Activated CD4-positive, alpha-beta T cell treated with anti-CD3 and anti-CD28 coated beads for 36 hours (primary cell): ENCODE measurements at regions not wholly inside any gene's neighbourhood (a gene's known extent, or its start where the extent isn't known, plus 50 kb on each side); places are given as distances from the start of the nearest gene placed in this dataset.

Source experiments
- ATAC-seq: fragments of 200-7000 bp; cut with Tn5 transposase; one replicate; pipeline ENCODE4 v1.10.0; 2021; ENCODE audit warnings: mild to moderate bottlenecking, moderate library complexity
- CTCF ChIA-PET: fragments of 350-600 bp; sonication (Branson Sonifier 250); formaldehyde crosslinking; loops from one replicate; lab custom pipeline; 2021; ENCODE audit warnings: antibody characterized with exemption; lab: Charles Lee
- POLR2A ChIA-PET: fragments of 350-600 bp; sonication (Branson Sonifier 250); formaldehyde crosslinking; loops from one replicate; lab custom pipeline; 2021; ENCODE audit warnings: antibody characterized with exemption, inconsistent platforms; lab: Charles Lee
- DNase-seq: peaks from one replicate; pipeline ENCODE4 v3.0.0-alpha.2; 2020
- H3K27ac Mint-ChIP-seq: one replicate; pipeline ENCODE4 v1.8.0; 2021; ENCODE audit warnings: mixed read lengths
- H3K27me3 Mint-ChIP-seq: one replicate; pipeline ENCODE4 v1.8.0; 2021; ENCODE audit warnings: mixed read lengths
- H3K36me3 Mint-ChIP-seq: one replicate; pipeline ENCODE4 v1.8.0; 2021; ENCODE audit warnings: low read depth, mixed read lengths
- H3K4me1 Mint-ChIP-seq: one replicate; pipeline ENCODE4 v1.8.0; 2021; ENCODE audit warnings: mixed read lengths
- H3K4me3 Mint-ChIP-seq: one replicate; pipeline ENCODE4 v1.8.0; 2021; ENCODE audit warnings: mild to moderate bottlenecking, moderate library complexity, mixed read lengths
- H3K9me3 Mint-ChIP-seq: one replicate; pipeline ENCODE4 v1.8.0; 2021; ENCODE audit warnings: low read depth, mixed read lengths
- intact Hi-C, 2 experiments: fragments of 100-400 bp; cut with DNase I in 1 of 2; cut with micrococcal nuclease in 1 of 2; formaldehyde crosslinking; loops; one replicate each; pipeline versions ENCODE4 v1.14.2 to v1.15.1; 2022 to 2024; cut with DNase I, micrococcal nuclease

DNA sequence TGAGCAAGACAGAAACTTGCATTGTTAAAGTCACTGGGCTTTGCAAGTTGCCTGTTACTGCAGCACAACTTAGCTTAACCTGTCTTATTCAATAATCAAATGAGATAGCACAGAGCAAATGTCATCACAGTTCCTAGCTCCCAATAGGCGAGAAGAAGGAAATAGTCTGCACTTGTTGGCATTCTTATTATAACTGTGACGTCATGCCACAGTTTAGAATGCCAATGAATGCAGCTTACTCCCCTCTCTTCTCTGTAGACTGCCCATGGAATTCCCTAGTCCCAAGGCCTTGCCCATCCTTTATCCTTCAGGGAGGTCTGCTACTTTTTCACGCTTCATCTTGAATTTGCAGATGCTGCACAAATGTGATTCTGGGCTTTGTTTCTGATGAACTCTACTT is 1094.9 kb upstream of the AUTS2 start:
- Mint-ChIP-seq H3K9me3 (peaks cover 14% of the 10 kb centered on the region), H3K4me3 (no peak overlapping the region), H3K27me3 (no peaks in the 10 kb centered on the region), H3K27ac (no peak overlapping the region), H3K4me1 (no peaks in the 10 kb centered on the region), H3K36me3 (no peaks in the 10 kb centered on the region)
- no peak for ATAC-seq
- no peak for DNase-seq
- CTCF ChIA-PET, result no interaction called here
- intact Hi-C loops, result no loop called here
- POLR2A ChIA-PET, result no interaction called here

DNA sequence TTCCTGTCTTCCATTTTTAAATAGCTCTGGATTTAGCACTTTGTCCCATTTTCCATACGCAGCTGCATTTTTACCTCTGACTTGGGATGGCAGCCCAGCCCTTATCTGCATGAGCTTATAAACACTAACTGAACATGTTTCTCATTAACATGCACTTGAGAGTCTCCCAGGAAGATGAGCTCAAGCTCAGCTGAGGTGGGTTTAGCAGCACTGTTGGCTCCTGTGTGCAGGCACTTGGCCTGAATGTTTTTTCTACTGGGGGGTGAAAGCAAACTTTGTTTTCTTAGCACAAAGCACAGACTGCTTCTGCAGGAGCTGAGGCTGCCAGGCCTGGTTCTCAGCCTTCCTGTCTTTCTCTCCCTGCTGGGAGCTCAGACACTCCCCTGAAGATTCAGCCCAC is 1093.6 kb upstream of the AUTS2 start:
- CTCF ChIA-PET, result interaction anchor here (1.2 kb wide), 1 partner anchor 10 kb away, joined by 3 read pairs; no protein-coding TSS in a partner anchor
- ATAC-seq (no peak), DNase-seq (no peak)
- no peaks in the 10 kb centered on the region for H3K36me3 Mint-ChIP-seq
- peaks cover 16% of the 10 kb centered on the region for H3K9me3 Mint-ChIP-seq
- intact Hi-C loops, result no loop called here
- no peak overlapping the region for H3K27ac Mint-ChIP-seq
- POLR2A ChIA-PET, result no interaction called here
- no peaks in the 10 kb centered on the region for H3K4me1 Mint-ChIP-seq
- no peak overlapping the region for H3K4me3 Mint-ChIP-seq
- no peaks in the 10 kb centered on the region for H3K27me3 Mint-ChIP-seq

- ATAC-seq, result no peak
- Mint-ChIP-seq H3K27ac (no peak overlapping the region), H3K36me3 (no peaks in the 10 kb centered on the region), H3K27me3 (no peaks in the 10 kb centered on the region), H3K4me1 (no peaks in the 10 kb centered on the region), H3K4me3 (no peak overlapping the region), H3K9me3 (peaks cover 25% of the 10 kb centered on the region)
- DNase-seq, result no peak
- POLR2A ChIA-PET, result no interaction called here
- CTCF ChIA-PET, result no interaction called here
- intact Hi-C loops, result no loop called here
Observed at GRCh38 chr7:68505721-68506120, 1092.6 kb upstream of the AUTS2 start.

GRCh38 chr7:68507668-68508067 is 1090.6 kb upstream of the AUTS2 start:
- peaks cover 22% of the 10 kb centered on the region for H3K9me3 Mint-ChIP-seq
- no peaks in the 10 kb centered on the region for H3K4me1 Mint-ChIP-seq
- H3K27me3 Mint-ChIP-seq, result no peaks in the 10 kb centered on the region
- POLR2A ChIA-PET, result no interaction called here
- CTCF ChIA-PET, result no interaction called here
- H3K36me3 Mint-ChIP-seq, result no peaks in the 10 kb centered on the region
- no peak for ATAC-seq
- intact Hi-C loops, result no loop called here
- DNase-seq, result no peak
- H3K4me3 Mint-ChIP-seq, result no peak overlapping the region
- H3K27ac Mint-ChIP-seq, result no peak overlapping the region

DNA sequence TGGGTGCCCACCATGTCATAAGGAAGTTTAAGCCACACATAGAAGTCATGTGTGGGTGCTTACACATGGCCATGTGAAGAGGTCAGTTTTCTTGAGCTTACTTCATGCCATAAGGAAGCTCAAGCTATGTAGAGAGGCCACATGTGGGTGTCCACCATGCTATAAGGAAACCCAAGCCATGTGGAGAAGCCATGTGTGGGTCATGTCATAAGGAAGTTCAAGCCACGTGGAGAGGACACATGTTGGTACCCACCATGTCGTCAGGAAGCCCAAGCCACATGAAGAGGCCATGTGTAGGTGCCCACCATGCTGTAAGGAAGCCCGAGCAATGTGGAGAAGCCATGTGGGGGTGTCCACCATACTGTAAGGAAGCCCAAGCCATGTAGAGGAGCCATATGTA is 1089.2 kb upstream of the AUTS2 start:
- POLR2A ChIA-PET, result no interaction called here

GRCh38 chr7:68509603-68510002 is 1088.7 kb upstream of the AUTS2 start:
- intact Hi-C loops, result no loop called here
- Mint-ChIP-seq H3K4me1 (no peaks in the 10 kb centered on the region), H3K27me3 (no peaks in the 10 kb centered on the region), H3K4me3 (no peak overlapping the region), H3K27ac (no peak overlapping the region), H3K9me3 (peaks cover 21% of the 10 kb centered on the region), H3K36me3 (no peaks in the 10 kb centered on the region)
- CTCF ChIA-PET, result no interaction called here
- POLR2A ChIA-PET, result no interaction called here
- DNase-seq (no peak), ATAC-seq (no peak)

More for the DNA sequence above, 1089.2 kb upstream of the AUTS2 start:
- no peak overlapping the region for H3K4me3 Mint-ChIP-seq
- CTCF ChIA-PET, result no interaction called here
- no peak for ATAC-seq
- H3K9me3 Mint-ChIP-seq, result peaks cover 23% of the 10 kb centered on the region
- no peaks in the 10 kb centered on the region for H3K27me3 Mint-ChIP-seq
- intact Hi-C loops, result no loop called here
- no peak for DNase-seq
- no peak overlapping the region for H3K27ac Mint-ChIP-seq
- H3K36me3 Mint-ChIP-seq, result no peaks in the 10 kb centered on the region
- no peaks in the 10 kb centered on the region for H3K4me1 Mint-ChIP-seq

- H3K4me1 Mint-ChIP-seq, result no peaks in the 10 kb centered on the region
- DNase-seq (no peak), ATAC-seq (no peak)
- no peak overlapping the region for H3K27ac Mint-ChIP-seq
- H3K4me3 Mint-ChIP-seq, result no peak overlapping the region
- CTCF ChIA-PET, result no interaction called here
- POLR2A ChIA-PET, result no interaction called here
- intact Hi-C loops, result no loop called here
- no peaks in the 10 kb centered on the region for H3K36me3 Mint-ChIP-seq
- peaks cover 23% of the 10 kb centered on the region for H3K9me3 Mint-ChIP-seq
- H3K27me3 Mint-ChIP-seq, result no peaks in the 10 kb centered on the region
Observed at GRCh38 chr7:68511281-68511680, 1087.0 kb upstream of the AUTS2 start.

- ATAC-seq (no peak), DNase-seq (no peak)
- Mint-ChIP-seq H3K27ac (no peak overlapping the region), H3K4me1 (no peaks in the 10 kb centered on the region), H3K9me3 (peaks cover 23% of the 10 kb centered on the region), H3K27me3 (no peaks in the 10 kb centered on the region), H3K36me3 (no peaks in the 10 kb centered on the region), H3K4me3 (no peak overlapping the region)
- POLR2A ChIA-PET, result no interaction called here
- CTCF ChIA-PET, result no interaction called here
- intact Hi-C loops, result no loop called here
Observed at GRCh38 chr7:68512466-68512865, 1085.8 kb upstream of the AUTS2 start.

- Mint-ChIP-seq H3K4me1 (no peaks in the 10 kb centered on the region), H3K4me3 (no peak overlapping the region), H3K9me3 (peaks cover 20% of the 10 kb centered on the region), H3K36me3 (no peaks in the 10 kb centered on the region), H3K27me3 (no peaks in the 10 kb centered on the region), H3K27ac (no peak overlapping the region)
- POLR2A ChIA-PET, result no interaction called here
- intact Hi-C loops, result no loop called here
- ATAC-seq (no peak), DNase-seq (no peak)
- CTCF ChIA-PET, result no interaction called here
Observed at GRCh38 chr7:68518060-68518459, 1080.2 kb upstream of the AUTS2 start.

DNA sequence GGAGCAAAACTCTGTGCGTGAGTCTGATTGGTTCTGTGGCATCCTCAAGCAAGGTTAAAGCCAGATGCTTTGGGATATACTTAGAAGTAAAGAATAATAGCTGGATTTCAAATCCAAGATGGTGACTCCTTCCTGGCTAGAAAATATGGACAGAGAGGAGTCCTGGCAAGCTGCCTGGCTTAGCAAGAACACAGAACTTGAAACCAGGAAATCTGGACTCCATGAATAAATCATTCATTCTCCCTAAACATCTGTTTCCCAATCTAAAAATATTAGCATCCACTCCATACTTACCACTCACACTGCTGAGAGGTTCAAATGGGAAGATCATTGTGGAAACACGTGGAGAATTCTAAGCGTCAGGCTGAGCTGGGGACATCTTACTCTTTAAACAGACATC is 1074.1 kb upstream of the AUTS2 start:
- intact Hi-C loops, result no loop called here
- Mint-ChIP-seq H3K4me1 (no peaks in the 10 kb centered on the region), H3K36me3 (no peaks in the 10 kb centered on the region), H3K9me3 (peaks cover 31% of the 10 kb centered on the region), H3K4me3 (no peak overlapping the region), H3K27me3 (no peaks in the 10 kb centered on the region), H3K27ac (no peak overlapping the region)
- DNase-seq (no peak), ATAC-seq (no peak)
- ChIA-PET POLR2A (no interaction called here), CTCF (no interaction called here)

GRCh38 chr7:68529221-68529620 is 1069.1 kb upstream of the AUTS2 start:
- Mint-ChIP-seq H3K27me3 (no peaks in the 10 kb centered on the region), H3K36me3 (no peaks in the 10 kb centered on the region), H3K4me1 (no peaks in the 10 kb centered on the region), H3K27ac (no peak overlapping the region), H3K4me3 (no peak overlapping the region), H3K9me3 (peaks cover 30% of the 10 kb centered on the region)
- DNase-seq, result no peak
- no peak for ATAC-seq
- intact Hi-C loops, result no loop called here
- ChIA-PET CTCF (no interaction called here), POLR2A (no interaction called here)

GRCh38 chr7:68535266-68535665 is 1063.0 kb upstream of the AUTS2 start:
- Mint-ChIP-seq H3K9me3 (peaks cover 13% of the 10 kb centered on the region), H3K27ac (no peak overlapping the region), H3K4me3 (no peak overlapping the region), H3K36me3 (no peaks in the 10 kb centered on the region), H3K4me1 (no peaks in the 10 kb centered on the region), H3K27me3 (no peaks in the 10 kb centered on the region)
- POLR2A ChIA-PET, result no interaction called here
- intact Hi-C loops, result no loop called here
- no peak for ATAC-seq
- CTCF ChIA-PET, result no interaction called here
- DNase-seq, result no peak
